Tibial artery (tissue), 4 donors: ENCODE measurements at regions not wholly inside any gene's neighbourhood (a gene's known extent, or its start where the extent isn't known, plus 50 kb on each side); places are given as distances from the start of the nearest gene placed in this dataset.

ENCODE experiments used
- DNase-seq, 2 donors: peaks; one replicate each; pipeline ENCODE4 v3.0.0-alpha.2; 2019
- H3K27ac ChIP-seq, 2 donors: fragments of 200-600 bp; sonication (generic) in 1 of 2; 1 replicate in 1 of 2; 2 replicates in 1 of 2; pipeline ENCODE4 v1.5.1; 2018 to 2019; ENCODE audit warnings: mild to moderate bottlenecking in 1 of 2
- H3K27me3 ChIP-seq, 2 donors: fragments of 200-600 bp; sonication (generic) in 1 of 2; one replicate each; pipeline versions ENCODE4 v1.5.1 to v1.6.0; 2016 to 2019
- H3K36me3 ChIP-seq, 3 donors: fragments of 200-600 bp; sonication (generic) in 2 of 3; one replicate each; pipeline ENCODE4 v1.5.1; 2016 to 2019; ENCODE audit warnings: mild to moderate bottlenecking in 2 of 3
- H3K4me1 ChIP-seq, 4 donors: fragments of 200-600 bp; sonication (generic) in 2 of 4; 1 replicate in 3 of 4; 2 replicates in 1 of 4; pipeline ENCODE4 v1.5.1; 2016 to 2019
- H3K4me3 ChIP-seq, 2 donors: fragments of 200-600 bp; sonication (generic) in 1 of 2; 1 replicate in 1 of 2; 2 replicates in 1 of 2; pipeline ENCODE4 v1.5.1; 2018 to 2019; ENCODE audit warnings: mild to moderate bottlenecking in 2 of 2
- H3K9me3 ChIP-seq, 3 donors: fragments of 200-600 bp; sonication (generic) in 1 of 3; one replicate each; pipeline ENCODE4 v1.5.1; 2016 to 2019
- CTCF ChIP-seq, 2 experiments: fragments of 200-600 bp in 1 of 2; fragments of 450-650 bp in 1 of 2; IDR thresholded peaks; one replicate each; pipeline ENCODE4 v1.5.1; 2017 to 2019; ENCODE audit warnings: antibody characterized with exemption in 2 of 2, mild to moderate bottlenecking in 1 of 2, moderate library complexity in 1 of 2
- intact Hi-C: fragments of 100-400 bp; cut with DNase I; formaldehyde crosslinking; loops from one replicate; pipeline ENCODE4 v1.15.0; 2023; ENCODE audit warnings: low total_unique reads

GRCh38 chr12:91690531-91690930 lies 455.1 kb downstream of the BTG1 start:
- Histone ChIP-seq H3K27me3 (no peaks in the 10 kb centered on the region), H3K4me1 (no peaks in the 10 kb centered on the region), H3K36me3 (no peaks in the 10 kb centered on the region), H3K9me3 (no peaks in the 10 kb centered on the region), H3K4me3 (no peak overlapping the region), H3K27ac (no peak overlapping the region)
- intact Hi-C loops, result no loop called here
- no peak for DNase-seq
- TF ChIP-seq CTCF (IDR thresholded peaks at IDR 0.05), result no peak

GRCh38 chr12:91687052-91688017 lies 458.3 kb downstream of the BTG1 start:
- no peaks in the 10 kb centered on the region for H3K27me3 ChIP-seq
- no peak overlapping the region for H3K27ac ChIP-seq
- no peaks in the 10 kb centered on the region for H3K4me1 ChIP-seq
- DNase-seq, result no peak
- H3K9me3 ChIP-seq, result peaks cover 0 to 4% (median 0%) of the 10 kb centered on the region in 3 donors
- intact Hi-C loops, result no loop called here
- H3K36me3 ChIP-seq, result no peaks in the 10 kb centered on the region
- no peak overlapping the region for H3K4me3 ChIP-seq
- no peak for TF ChIP-seq CTCF (IDR thresholded peaks at IDR 0.05)

GRCh38 chr12:91685917-91686316 lies 459.7 kb downstream of the BTG1 start:
- Histone ChIP-seq H3K4me1 (no peaks in the 10 kb centered on the region), H3K36me3 (no peaks in the 10 kb centered on the region), H3K27ac (no peak overlapping the region), H3K4me3 (no peak overlapping the region), H3K9me3 (peaks cover 0 to 5% (median 0%) of the 10 kb centered on the region in 3 donors), H3K27me3 (no peaks in the 10 kb centered on the region)
- intact Hi-C loops, result no loop called here
- no peak for DNase-seq
- TF ChIP-seq CTCF (IDR thresholded peaks at IDR 0.05), result no peak

GRCh38 chr12:91681751-91682150 lies 463.9 kb downstream of the BTG1 start:
- H3K27me3 ChIP-seq, result no peaks in the 10 kb centered on the region
- no peaks in the 10 kb centered on the region for H3K36me3 ChIP-seq
- H3K27ac ChIP-seq, result no peak overlapping the region
- H3K4me1 ChIP-seq, result no peaks in the 10 kb centered on the region
- DNase-seq, result no peak
- H3K4me3 ChIP-seq, result no peak overlapping the region
- H3K9me3 ChIP-seq, result peaks cover 0 to 5% (median 0%) of the 10 kb centered on the region in 3 donors
- no peak for TF ChIP-seq CTCF (IDR thresholded peaks at IDR 0.05)
- intact Hi-C loops, result no loop called here

GRCh38 chr12:91680864-91681263 lies 464.8 kb downstream of the BTG1 start:
- no peak for TF ChIP-seq CTCF (IDR thresholded peaks at IDR 0.05)
- no peak for DNase-seq
- Histone ChIP-seq H3K4me1 (peaks cover 0 to 3% (median 0%) of the 10 kb centered on the region in 4 donors), H3K4me3 (no peak overlapping the region), H3K9me3 (peaks cover 0 to 5% (median 0%) of the 10 kb centered on the region in 3 donors), H3K36me3 (no peaks in the 10 kb centered on the region), H3K27ac (no peak overlapping the region), H3K27me3 (no peaks in the 10 kb centered on the region)
- intact Hi-C loops, result no loop called here
